GM19035 (cell line): ENCODE measurements at regions not wholly inside any gene's neighbourhood (a gene's known extent, or its start where the extent isn't known, plus 50 kb on each side); places are given as distances from the start of the nearest gene placed in this dataset.

Experiments
- ATAC-seq: cut with Tn5 transposase; IDR thresholded peaks from one replicate; pipeline ENCODE4 v1.9.1; 2021; ENCODE audit not compliant: unreplicated experiment

- ATAC-seq, result no peak
Observed at GRCh38 chr1:168391851-168392681, 111.4 kb downstream of the TBX19 start.

GRCh38 chr1:168390271-168390670, 109.6 kb downstream of the TBX19 start:
- ATAC-seq, result no peak

GRCh38 chr1:168387781-168388760, 107.4 kb downstream of the TBX19 start:
- no peak for ATAC-seq

GRCh38 chr1:168386949-168387586, 106.4 kb downstream of the TBX19 start:
- ATAC-seq, result no peak

GRCh38 chr1:168386492-168386891, 105.8 kb downstream of the TBX19 start:
- ATAC-seq, result no peak

- no peak for ATAC-seq
Observed at GRCh38 chr1:168381850-168382249, 101.2 kb downstream of the TBX19 start.

GRCh38 chr1:168380945-168381344, 100.3 kb downstream of the TBX19 start:
- no peak for ATAC-seq

GRCh38 chr1:168379104-168379860, 98.6 kb downstream of the TBX19 start:
- no peak for ATAC-seq

- no peak for ATAC-seq
Observed at GRCh38 chr1:168375566-168376300, 95.1 kb downstream of the TBX19 start.

GRCh38 chr1:168374566-168374965, 93.9 kb downstream of the TBX19 start:
- ATAC-seq, result no peak

- no peak for ATAC-seq
Observed at GRCh38 chr1:168373869-168374268, 93.2 kb downstream of the TBX19 start.

- ATAC-seq, result no peak
Observed at GRCh38 chr1:168372861-168373371, 92.2 kb downstream of the TBX19 start.

- no peak for ATAC-seq
Observed at GRCh38 chr1:168372307-168372706, 91.6 kb downstream of the TBX19 start.

GRCh38 chr1:168371477-168371876, 90.8 kb downstream of the TBX19 start:
- no peak for ATAC-seq

GRCh38 chr1:168370586-168370985, 89.9 kb downstream of the TBX19 start:
- ATAC-seq, result no peak

- no peak for ATAC-seq
Observed at GRCh38 chr1:168369655-168370054, 89.0 kb downstream of the TBX19 start.

- no peak for ATAC-seq
Observed at GRCh38 chr1:168368131-168368530, 87.5 kb downstream of the TBX19 start.

- no peak for ATAC-seq
Observed at GRCh38 chr1:168365719-168366479, 85.2 kb downstream of the TBX19 start.
